ENCODE measurements at regions not wholly inside any gene's neighbourhood (a gene's known extent, or its start where the extent isn't known, plus 50 kb on each side); places are given as distances from the start of the nearest gene placed in this dataset.

GRCh38 chr14:83058068-83058467 is 1524.4 kb upstream of the SEL1L start:
- ChIA-PET POLR2A (no interaction called here), CTCF (no interaction called here)
- ATAC-seq, result no peak
- no peak for DNase-seq (ENCODE audit: low spot score)
- Mint-ChIP-seq H3K4me1 (no peaks in the 10 kb centered on the region), H3K9me3 (no peaks in the 10 kb centered on the region), H3K27ac (no peak overlapping the region), H3K4me3 (no peak overlapping the region), H3K27me3 (ENCODE audit: low read depth) (no peaks in the 10 kb centered on the region), H3K36me3 (no peaks in the 10 kb centered on the region)
- TF ChIP-seq FOXJ3 (CRISPR knock-in tag; IDR thresholded peaks at IDR 0.05; ENCODE audit: borderline replicate concordance), result no peak
- no peak for TF ChIP-seq GRHL2 (CRISPR knock-in tag; IDR thresholded peaks at IDR 0.05; ENCODE audit: insufficient replicate concordance, severe bottlenecking)
- TF ChIP-seq RELA (CRISPR knock-in tag; IDR thresholded peaks at IDR 0.05; ENCODE audit: borderline replicate concordance), result no peak

- no peak for TF ChIP-seq JAZF1 (CRISPR knock-in tag; IDR thresholded peaks at IDR 0.05)
- TF ChIP-seq, protein P1, sequence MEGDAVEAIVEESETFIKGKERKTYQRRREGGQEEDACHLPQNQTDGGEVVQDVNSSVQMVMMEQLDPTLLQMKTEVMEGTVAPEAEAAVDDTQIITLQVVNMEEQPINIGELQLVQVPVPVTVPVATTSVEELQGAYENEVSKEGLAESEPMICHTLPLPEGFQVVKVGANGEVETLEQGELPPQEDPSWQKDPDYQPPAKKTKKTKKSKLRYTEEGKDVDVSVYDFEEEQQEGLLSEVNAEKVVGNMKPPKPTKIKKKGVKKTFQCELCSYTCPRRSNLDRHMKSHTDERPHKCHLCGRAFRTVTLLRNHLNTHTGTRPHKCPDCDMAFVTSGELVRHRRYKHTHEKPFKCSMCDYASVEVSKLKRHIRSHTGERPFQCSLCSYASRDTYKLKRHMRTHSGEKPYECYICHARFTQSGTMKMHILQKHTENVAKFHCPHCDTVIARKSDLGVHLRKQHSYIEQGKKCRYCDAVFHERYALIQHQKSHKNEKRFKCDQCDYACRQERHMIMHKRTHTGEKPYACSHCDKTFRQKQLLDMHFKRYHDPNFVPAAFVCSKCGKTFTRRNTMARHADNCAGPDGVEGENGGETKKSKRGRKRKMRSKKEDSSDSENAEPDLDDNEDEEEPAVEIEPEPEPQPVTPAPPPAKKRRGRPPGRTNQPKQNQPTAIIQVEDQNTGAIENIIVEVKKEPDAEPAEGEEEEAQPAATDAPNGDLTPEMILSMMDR (IDR thresholded peaks at IDR 0.05), result 0 out of 2 replicates have a peak, but pooled peaks have one; percentile 25
- no peak for TF ChIP-seq ETV6 (CRISPR knock-in tag; IDR thresholded peaks at IDR 0.05)
- Mint-ChIP-seq H3K9me3 (no peaks in the 10 kb centered on the region), H3K27me3 (ENCODE audit: low read depth) (no peaks in the 10 kb centered on the region), H3K36me3 (no peaks in the 10 kb centered on the region), H3K27ac (no peak overlapping the region), H3K4me1 (no peaks in the 10 kb centered on the region), H3K4me3 (no peak overlapping the region)
- ATAC-seq, result no peak
- POLR2A ChIA-PET, result no interaction called here
- CTCF ChIA-PET, result interaction anchor here (0.6 to 1.3 kb wide), 4 partner anchors 9 to 200 kb away, joined by 3 to 4 read pairs (median 4); no protein-coding TSS in a partner anchor
- no peak for DNase-seq (ENCODE audit: low spot score)
Observed at GRCh38 chr14:83071888-83072501, 1538.3 kb upstream of the SEL1L start.

- H3K4me3 Mint-ChIP-seq, result no peak overlapping the region
- ChIA-PET CTCF (no interaction called here), POLR2A (no interaction called here)
- no peaks in the 10 kb centered on the region for H3K9me3 Mint-ChIP-seq
- ATAC-seq, result no peak
- no peaks in the 10 kb centered on the region for H3K36me3 Mint-ChIP-seq
- H3K27me3 Mint-ChIP-seq (ENCODE audit: low read depth), result no peaks in the 10 kb centered on the region; the same call in 1 of the 2 replicates
- DNase-seq (ENCODE audit: low spot score), result no peak
- H3K27ac Mint-ChIP-seq, result no peak overlapping the region
- TF ChIP-seq SP1 (CRISPR knock-in tag; conservative IDR thresholded peaks at IDR 0.05), result no peak
- TF ChIP-seq, protein P2, sequence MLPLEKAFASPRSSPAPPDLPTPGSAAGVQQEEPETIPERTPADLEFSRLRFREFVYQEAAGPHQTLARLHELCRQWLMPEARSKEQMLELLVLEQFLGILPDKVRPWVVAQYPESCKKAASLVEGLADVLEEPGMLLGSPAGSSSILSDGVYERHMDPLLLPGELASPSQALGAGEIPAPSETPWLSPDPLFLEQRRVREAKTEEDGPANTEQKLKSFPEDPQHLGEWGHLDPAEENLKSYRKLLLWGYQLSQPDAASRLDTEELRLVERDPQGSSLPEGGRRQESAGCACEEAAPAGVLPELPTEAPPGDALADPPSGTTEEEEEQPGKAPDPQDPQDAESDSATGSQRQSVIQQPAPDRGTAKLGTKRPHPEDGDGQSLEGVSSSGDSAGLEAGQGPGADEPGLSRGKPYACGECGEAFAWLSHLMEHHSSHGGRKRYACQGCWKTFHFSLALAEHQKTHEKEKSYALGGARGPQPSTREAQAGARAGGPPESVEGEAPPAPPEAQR (CRISPR knock-in tag; IDR thresholded peaks at IDR 0.05), result no peak
- no peak for TF ChIP-seq KAT7 (CRISPR knock-in tag; IDR thresholded peaks at IDR 0.05; ENCODE audit: borderline replicate concordance)
- H3K4me1 Mint-ChIP-seq, result peaks cover 12% of the 10 kb centered on the region
Observed at GRCh38 chr14:83085136-83085535, 1551.5 kb upstream of the SEL1L start.

- ATAC-seq (peak; percentile 88; the same call in 1 of the 2 replicates), DNase-seq (ENCODE audit: low spot score) (no peak)
- no peaks in the 10 kb centered on the region for H3K36me3 Mint-ChIP-seq
- H3K4me3 Mint-ChIP-seq, result no peak overlapping the region
- H3K27ac Mint-ChIP-seq, result no peak overlapping the region; the same call in 1 of the 2 replicates
- POLR2A ChIA-PET, result no interaction called here
- CTCF ChIA-PET, result no interaction called here
- no peaks in the 10 kb centered on the region for H3K9me3 Mint-ChIP-seq
- H3K27me3 Mint-ChIP-seq (ENCODE audit: low read depth), result no peaks in the 10 kb centered on the region; the same call in 1 of the 2 replicates
- H3K4me1 Mint-ChIP-seq, result peaks cover 12% of the 10 kb centered on the region
- TF ChIP-seq MXD4 (CRISPR knock-in tag; IDR thresholded peaks at IDR 0.05; ENCODE audit: borderline replicate concordance) (no peak), FOXP4 (CRISPR knock-in tag; IDR thresholded peaks at IDR 0.05) (no peak), NFYB (CRISPR knock-in tag; conservative IDR thresholded peaks at IDR 0.05; ENCODE audit: low read depth) (no peak), ZNF423 (CRISPR knock-in tag; IDR thresholded peaks at IDR 0.05) (no peak), NR2C2 (CRISPR knock-in tag; IDR thresholded peaks at IDR 0.05) (no peak), GABPB1 (CRISPR knock-in tag; IDR thresholded peaks at IDR 0.05) (no peak), GRHL2 (CRISPR knock-in tag; IDR thresholded peaks at IDR 0.05; ENCODE audit: insufficient replicate concordance, severe bottlenecking) (no peak), ZNF532 (CRISPR knock-in tag; IDR thresholded peaks at IDR 0.05; ENCODE audit: borderline replicate concordance) (no peak), NFE2L1 (CRISPR knock-in tag; IDR thresholded peaks at IDR 0.05) (no peak), IRF2 (CRISPR knock-in tag; IDR thresholded peaks at IDR 0.05; ENCODE audit: borderline replicate concordance, low read depth) (no peak), CREB1 (CRISPR knock-in tag; IDR thresholded peaks at IDR 0.05) (no peak), NR1H2 (CRISPR knock-in tag; IDR thresholded peaks at IDR 0.05) (no peak), NFATC4 (CRISPR knock-in tag; IDR thresholded peaks at IDR 0.05) (no peak)
Observed at GRCh38 chr14:83085725-83086124, 1552.1 kb upstream of the SEL1L start.

Data from WTC11 (cell line).